DMS79 (cell line): ENCODE measurements at regions not wholly inside any gene's neighbourhood (a gene's known extent, or its start where the extent isn't known, plus 50 kb on each side); places are given as distances from the start of the nearest gene placed in this dataset.

Experiments
- DNase-seq: peaks from one replicate; lab custom pipeline; 2025; lab: John Stamatoyannopoulos, UW

DNA sequence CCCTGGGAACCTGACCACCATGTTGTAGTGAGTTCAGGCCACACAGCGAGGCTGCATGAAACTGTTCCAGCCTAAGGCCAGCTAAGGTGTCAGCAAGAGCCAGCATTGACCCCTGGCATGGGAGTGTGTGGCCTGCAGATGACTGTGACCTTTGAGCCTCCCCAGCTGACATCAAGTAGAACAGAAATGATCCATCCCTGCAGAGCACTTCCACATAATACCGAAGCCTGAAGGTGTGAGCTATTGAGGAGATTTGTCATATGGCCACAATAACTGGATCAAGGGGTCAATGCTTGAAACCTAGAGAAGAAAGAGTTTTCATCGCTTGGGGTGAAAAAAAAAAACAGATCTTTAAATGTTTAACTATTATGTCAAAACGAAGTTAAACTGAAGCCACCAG, 207.3 kb upstream of the SOX11 start:
- no peak for DNase-seq

DNA sequence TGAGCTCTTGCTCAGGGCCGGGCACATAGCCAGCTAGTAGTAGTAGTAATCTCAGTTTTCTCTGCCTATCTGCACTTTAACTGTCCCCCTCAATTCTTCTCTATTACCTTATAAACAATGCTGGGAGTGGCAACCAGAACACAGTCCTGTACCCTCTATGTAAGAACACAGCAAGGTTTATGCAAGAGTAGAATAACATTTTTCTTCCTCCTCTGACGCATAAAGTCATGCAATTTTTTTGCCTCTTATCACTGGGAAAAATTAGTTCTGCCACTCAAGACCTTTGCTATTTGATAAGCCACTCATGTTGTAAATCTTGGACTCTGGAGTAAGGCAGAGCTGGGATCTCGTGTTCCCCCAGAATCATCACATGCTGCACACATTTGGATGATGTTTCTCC, 200.7 kb upstream of the SOX11 start:
- DNase-seq, result no peak

DNA sequence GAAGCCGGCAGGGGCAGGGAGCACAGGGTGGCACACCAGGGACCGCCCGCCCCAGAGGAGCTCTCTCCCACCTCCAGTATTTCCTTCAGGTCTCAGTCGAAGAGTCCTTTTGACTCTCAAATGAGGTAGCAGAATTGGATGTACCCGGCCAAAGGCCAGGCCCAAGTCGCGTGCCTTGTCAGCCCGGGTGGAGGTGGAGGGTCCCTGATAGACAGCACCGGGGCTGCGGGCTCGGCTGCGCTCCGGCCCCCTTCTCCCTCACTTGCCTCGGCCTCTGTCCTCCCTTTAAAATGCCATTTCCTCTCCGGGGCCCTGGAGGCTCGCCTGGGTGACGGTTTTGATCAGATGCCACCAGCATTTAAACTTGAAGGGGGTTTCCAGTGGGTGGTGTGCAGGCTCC, 198.9 kb upstream of the SOX11 start:
- DNase-seq, result no peak

DNA sequence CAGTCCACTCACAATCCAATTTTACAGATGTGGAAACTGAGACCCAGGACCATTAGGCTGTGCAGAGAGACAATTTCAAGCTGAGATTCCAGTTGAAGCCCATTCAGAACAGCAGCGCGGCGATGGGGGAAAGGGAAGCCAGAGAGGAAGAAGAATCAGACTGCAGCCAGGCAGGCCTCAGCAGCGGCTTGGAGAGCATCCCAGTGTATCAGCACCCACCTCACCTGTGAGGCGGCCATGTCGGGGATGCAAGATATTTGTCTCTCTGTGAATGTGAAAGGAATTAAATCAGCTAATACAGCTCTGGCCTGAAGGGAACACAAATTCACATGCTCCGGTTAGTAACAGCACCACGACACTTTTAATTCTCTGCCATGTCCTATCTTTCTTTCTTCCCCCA, 198.0 kb upstream of the SOX11 start:
- DNase-seq, result no peak

DNA sequence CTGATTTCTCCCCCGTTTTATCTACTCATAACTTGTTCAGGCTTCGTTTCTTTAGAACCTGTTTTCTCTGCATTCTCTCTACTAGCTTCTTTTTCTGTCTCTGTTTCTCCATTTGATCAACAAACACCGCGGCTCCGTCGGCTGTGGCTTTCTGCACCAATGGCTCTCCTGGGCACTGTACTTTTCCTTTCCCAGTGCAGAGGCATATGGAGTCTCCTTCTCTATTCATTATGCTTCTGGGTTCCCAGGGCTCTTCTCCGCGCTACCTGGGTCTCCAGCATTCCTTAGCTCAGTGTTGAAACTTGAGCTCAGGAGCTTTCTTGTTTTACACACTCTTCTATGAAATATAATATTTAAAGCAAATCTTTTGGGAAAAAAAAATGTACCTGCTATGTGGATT, 196.6 kb upstream of the SOX11 start:
- DNase-seq, result peak; percentile 13

DNA sequence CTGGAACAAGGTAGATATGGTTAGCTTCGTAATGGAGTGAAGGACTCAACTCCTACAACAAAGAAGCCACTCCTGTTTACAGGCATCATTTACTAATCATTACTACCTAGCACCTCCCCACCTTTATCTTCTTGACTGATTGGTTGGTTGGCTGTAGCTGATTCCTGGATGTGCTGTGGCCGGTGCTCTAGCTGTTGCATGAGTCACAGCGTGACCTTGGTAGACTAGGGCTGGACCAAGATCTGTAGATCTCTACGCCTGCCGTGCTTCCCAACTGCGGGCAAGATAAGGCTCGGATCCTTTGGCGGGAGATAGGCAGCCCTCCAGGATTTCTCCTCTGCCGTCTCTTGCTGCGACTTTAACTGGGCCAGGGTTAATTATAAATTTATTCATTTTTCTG, 194.3 kb upstream of the SOX11 start:
- DNase-seq, result no peak

DNA sequence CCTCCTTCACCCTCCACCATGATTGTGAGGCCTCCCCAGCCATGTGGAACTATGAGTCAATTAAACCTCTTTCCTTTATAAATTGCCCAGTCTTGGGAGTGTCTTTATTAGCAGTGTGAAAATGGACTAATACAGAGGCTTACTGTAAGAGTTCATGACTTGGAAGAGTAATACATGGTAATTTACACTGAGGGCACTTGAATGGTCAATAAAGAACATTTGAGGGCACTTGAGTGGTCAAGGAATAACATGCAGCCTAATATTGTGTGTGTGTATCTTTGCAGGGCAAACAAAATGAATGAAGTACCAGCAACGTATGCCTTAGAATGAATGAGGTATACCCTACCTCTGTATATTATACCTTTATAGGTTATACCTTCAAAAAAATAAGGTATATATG, 190.4 kb upstream of the SOX11 start:
- peak; percentile 6 for DNase-seq

DNA sequence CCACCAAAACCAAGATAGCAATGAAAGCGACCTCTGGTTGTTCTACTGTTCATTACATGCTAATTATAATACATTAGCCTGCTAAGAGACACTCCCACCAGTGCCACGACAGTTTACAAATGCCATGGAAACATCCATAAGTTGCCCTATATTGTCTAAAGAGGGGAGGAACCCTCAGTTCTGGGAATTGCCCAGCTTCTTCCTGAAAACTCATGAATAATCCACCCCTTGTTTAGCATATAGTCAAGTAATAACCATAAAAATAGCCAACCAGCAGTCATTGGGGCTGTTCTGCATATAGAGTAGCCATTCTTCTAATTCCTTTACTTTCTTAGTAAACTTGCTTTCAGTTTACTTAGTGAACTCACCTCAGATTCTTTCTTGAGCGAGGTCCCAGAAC, 189.8 kb upstream of the SOX11 start:
- no peak for DNase-seq

DNA sequence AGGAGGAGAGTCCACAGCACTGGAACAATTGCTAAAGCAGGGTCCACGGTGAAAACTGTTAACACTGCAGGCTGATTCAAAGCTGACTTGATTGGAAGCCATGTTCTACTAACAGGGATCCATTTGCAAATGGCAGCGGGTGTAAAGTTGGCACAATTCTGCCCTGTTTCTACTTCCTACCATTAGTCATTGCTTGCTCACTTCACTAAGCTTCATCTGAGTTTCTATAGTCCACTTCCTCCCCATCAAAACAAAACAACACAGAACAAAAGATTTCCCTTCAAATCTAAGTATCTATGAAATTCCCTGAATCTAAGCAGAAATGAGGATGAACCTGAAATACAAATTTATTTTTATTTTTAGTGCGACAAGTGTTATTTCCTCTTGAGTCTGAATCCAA, 187.4 kb upstream of the SOX11 start:
- DNase-seq, result no peak

DNA sequence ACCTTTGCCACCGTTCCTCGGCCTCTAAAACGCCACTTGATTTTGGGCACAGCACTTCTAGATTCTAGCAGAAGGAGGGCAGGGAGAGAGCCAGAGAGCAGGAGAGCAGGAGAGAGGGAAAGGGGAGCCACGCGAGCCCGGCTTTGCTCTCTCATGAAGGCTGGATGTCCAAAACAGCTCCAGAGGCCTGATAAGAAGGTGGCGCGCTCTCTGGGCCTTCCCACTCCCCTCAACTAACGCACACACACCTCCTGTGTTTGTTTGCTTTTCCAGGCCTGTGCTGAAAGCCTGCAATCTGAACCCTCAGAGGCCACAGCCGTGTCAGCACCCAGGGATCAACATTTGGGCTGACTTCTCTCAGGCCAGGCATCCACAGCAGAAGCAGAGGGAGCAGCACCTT, 184.8 kb upstream of the SOX11 start:
- DNase-seq, result no peak

DNA sequence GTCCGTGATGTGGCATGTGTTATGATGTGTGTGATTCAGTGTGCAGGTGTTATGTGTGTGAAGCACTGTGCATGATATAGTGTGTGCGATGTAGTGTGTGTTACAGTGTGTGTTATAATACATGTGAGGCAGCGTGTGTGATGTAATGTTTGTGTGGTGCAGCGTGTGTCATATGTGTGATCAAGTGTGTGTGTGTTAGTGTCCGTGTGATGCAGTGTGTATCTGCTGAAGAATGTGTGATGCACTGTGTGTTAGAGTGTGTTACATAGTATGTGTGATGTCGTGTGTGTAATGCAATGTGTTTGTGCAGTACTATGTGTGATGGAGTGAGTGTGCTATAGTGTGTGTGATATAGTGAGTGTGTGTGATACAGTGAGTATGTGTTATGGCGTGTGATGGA, 182.8 kb upstream of the SOX11 start:
- no peak for DNase-seq

DNA sequence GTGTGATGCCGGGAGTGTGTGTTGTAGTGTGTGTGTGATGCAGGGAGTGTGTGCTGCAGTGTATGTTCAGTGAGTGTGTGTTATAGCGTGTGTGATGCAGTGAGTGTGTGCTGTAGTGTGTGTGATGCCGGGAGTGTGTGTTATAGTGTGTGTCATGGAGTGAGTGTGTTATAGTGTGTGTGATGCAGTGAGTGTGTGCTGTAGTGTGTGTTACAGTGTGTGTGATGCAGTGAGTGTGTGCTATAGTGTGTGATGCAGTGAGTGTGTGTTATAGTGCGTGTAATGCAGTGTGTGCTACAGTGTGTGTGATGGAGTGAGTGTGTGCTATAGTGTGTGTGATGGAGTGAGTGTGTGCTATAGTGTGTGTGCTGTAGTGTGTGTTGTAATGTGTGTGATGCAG, 182.1 kb upstream of the SOX11 start:
- DNase-seq, result no peak

DNA sequence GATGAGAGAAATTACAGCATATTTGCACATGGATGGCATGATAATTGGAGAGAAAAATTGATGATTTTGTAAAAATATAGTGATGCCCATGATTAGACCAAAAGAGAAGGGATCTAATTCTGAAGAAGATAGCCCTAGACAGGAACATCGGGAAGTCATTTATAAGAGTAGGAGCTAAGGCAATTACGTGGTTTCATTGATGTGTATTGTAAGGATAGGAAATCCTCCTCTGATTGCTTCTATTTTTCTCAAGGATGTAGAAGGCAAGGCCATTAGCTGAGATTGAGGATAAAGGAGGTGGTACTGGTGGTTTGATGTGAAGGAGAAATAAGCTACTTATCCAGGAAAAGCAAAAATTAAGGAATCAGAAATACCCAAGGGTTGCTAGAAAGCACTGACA, 176.5 kb upstream of the SOX11 start:
- no peak for DNase-seq

DNA sequence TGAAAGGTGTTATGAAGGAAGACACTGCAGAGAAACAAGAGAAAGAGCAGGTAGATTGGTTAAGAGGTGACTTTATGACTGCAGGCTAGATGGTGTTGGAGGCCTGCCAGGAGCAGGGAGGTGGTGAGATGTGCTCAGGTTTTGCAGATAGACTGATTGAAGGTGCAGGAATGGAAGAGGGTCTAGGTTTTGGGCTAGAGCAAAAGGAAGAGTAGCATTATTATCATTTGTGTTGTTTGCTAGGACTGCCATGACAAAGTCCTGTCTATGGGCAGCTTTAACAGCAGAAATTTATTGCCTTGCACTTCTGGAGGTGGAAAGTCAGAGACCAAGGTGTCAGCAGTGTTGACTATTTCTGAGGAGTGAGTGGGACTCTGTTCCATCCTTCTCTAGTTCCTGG, 172.9 kb upstream of the SOX11 start:
- peak; percentile 1 for DNase-seq

DNA sequence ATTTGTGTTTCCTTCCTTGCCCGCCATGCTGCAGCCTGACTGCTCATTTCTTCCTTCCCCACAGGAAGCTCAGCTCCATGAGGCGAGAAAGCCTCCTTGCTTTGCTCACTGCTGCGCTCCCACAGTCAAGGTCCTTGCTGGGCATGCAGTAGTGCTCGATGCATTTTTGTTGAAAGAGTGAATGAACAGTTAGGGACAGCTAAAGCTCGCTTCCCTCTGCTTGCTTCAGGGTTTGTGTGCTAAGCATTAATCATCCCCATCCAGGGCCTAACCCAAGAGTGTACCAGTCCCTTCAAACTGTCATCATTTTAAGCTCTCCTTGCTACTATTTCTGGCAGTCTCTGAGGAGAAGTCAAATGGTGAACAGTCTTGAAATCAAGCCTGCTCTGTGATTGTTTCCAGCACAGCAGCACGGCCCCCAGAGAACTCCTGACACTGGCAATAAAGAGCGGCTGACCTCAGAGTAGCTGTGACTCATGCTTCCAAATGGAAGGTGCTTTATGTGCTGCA, 171.7 kb upstream of the SOX11 start:
- no peak for DNase-seq

DNA sequence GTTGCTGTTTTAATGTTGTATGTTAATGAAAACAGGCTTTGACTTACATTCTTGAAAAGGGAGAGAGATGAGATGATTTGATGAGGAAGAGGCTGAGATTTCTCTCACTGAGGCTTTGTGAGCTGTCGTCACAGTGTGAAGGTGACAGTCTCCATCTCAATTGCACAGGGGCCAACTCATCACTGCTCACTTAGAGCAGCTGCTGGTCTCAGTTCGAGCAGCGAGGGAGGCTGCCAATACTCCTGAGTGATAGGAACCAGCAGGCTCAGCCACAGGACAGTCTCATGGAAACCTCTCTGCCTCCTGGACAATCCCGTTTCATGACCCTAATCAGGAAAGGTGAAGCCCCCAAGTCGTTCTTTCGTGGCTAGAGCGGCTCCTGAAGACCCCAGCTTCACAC, 170.7 kb upstream of the SOX11 start:
- no peak for DNase-seq

DNA sequence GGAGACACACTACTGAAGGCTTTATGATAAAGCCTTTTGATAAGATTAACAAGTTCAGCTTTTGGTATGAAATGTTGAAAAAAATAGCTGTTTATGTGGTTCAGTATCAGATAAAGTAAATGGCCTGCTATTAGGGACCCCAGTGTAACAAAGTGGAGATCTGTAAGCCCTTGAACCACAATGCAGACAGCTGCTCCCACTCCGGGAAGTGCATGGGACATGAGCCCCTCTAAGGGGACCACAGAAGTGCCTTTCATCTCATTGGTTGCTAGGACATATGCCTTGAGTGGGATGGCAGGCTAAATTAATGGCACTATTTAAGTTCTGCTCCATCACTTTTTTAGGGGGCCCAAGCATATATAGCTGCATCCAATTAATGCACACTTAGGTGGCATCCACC, 167.6 kb upstream of the SOX11 start:
- no peak for DNase-seq

DNA sequence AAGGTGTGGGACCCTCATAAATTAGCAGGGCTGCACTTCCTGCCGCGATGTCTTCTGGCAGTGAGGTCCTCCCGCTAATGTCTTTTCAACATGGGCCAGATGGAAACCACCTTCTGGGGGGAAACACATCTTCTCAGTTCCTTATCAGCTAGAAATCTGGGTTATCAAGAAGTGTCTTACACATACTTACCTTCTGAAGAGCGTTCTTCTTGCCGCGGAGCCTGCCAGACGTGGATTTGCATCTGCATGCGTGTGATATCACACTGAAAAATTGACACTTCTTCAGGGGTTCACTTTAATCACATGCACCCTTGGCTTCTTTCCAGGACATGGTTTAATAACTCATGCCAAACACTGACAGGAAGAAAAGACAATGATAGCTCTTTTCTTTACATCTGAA, 163.5 kb upstream of the SOX11 start:
- DNase-seq, result peak; percentile 49

DNA sequence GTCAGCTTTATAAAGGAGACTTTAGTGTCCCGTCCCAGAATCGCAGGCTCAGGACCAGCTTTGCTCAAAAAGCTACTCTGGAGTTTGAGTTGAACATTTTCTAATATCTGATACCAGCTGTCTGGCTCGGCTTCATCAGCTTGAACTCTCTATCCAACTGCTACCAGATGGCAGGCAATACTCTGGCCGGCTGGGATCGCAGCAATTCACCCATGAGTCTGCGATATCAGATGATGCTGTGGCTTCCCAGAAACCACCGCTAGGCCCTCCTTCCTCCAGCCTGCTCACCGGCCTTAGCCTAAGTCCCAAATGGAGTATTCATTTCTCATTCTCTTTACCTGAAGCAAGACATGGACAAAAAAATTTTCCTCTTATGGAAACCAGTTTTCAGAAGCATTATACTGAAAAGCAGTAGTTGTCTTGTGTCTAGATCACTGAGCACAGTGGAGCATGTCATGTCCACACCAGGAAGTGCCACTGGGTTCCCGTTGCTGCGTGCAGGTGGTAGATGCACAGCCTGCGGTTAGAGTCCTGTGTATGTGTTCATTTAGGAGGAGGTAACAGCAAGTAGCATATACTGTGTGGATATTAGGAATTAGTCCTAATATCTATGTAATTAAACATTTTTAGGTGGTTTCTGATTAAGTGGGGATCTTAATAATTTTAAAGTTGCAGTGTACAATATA, 162.0 kb upstream of the SOX11 start:
- no peak for DNase-seq

DNA sequence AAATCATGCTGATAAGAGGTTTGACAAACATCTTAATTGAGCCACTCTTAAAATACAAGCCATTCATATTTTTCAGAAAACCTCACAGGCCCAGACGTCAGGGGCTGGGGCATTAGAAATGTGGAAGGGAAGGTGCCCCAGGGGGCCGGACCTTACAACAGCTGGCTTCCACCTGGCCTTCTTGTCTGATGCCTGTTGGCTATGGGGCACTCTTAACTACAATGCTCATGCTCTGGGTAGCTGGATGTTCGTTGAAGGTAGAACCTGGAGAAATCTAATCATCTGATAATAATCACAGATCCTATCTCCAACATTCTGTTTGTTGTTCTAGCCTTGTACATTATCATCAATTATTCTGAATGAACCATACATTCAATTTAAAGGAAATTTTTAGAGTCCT, 156.9 kb upstream of the SOX11 start:
- no peak for DNase-seq

DNA sequence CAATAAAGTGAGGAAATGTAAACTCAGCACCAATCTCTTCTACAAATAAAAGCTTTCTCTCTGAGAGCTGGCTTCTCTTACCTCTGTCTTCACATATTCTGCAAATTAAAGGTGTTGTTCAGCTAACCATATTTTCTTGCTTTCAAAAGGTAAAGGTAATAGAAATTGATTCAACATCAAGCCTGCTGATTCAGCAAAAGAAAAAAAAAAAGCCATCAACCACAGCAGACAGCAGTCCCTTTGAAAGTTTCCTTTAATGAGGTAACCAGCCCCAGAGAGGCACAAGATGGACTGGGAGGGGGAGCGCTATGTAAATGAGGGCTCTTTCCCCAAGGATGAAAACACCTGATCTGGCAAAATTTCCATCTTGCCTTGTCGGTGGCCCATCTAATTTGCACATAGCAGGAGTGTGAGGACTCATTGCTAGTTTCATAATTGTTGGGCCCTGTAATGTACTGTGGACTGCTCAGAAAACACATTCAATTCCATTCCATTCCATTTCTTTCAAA, 154.9 kb upstream of the SOX11 start:
- DNase-seq, result no peak

DNA sequence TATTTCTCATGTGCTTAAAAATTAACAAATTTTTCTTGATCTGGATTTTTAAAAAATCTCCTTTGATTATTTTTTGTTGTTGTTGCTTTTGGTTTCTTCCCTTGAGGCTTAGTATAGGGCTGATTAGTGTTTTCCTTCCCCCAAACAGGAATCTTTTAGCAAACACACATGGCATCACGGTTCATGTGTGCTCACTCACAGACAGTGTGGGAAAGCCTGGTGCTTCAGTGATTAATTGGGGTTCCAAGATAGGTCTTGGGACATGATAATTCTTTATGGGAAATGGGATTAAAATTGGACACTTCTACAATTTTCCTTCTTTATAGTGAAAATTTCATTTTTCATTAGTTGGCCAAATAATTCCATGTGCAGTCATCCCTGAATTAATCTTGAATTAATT, 153.9 kb upstream of the SOX11 start:
- DNase-seq, result no peak

DNA sequence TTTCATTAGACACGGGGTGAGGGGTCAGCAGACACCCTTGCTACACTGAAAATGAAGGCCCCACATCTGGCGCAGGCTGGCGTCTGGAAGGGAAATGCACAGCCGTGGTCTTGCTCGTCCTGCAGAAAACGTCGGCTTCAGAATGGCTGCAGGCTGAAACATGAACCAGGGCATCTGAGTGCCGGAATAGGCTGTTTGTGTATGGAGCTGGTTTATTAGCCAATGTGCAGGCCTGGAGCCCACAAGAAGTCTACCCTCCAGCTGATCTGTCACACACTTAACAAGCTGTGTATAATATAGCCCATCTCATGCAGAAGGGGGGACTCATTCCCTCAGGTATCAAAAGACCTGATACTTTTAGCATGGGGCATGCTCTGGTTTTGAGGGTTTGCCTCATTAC, 153.4 kb upstream of the SOX11 start:
- DNase-seq, result no peak
